ENCODE measurements at regions not wholly inside any gene's neighbourhood (a gene's known extent, or its start where the extent isn't known, plus 50 kb on each side); places are given as distances from the start of the nearest gene placed in this dataset.

GRCh38 chr3:127483005-127483641 lies 107.4 kb downstream of the TPRA1 start:
- H3K9me3 ChIP-seq: no peaks in the 10 kb centered on the region
- DNase-seq: peak in 4 of 5 donors; percentile 10 to 43 (median 20)
- no peaks in the 10 kb centered on the region for H3K36me3 ChIP-seq
- H3K4me1 ChIP-seq (ENCODE audit: insufficient read depth): peaks cover 8% of the 10 kb centered on the region
- H3K27me3 ChIP-seq: no peaks in the 10 kb centered on the region
- WGBS, 3 donors: 66 to 73% (median 67%) methylated on average over 11 of the region's 11 CpGs
- intact Hi-C loops (cut with DNase I): no loop called here
- peak overlapping the region; percentile 44 to 56 for H3K27ac ChIP-seq
- TF ChIP-seq POLR2A (IDR thresholded peaks at IDR 0.05): no peak
- H3K4me3 ChIP-seq: no peak overlapping the region

- no peaks in the 10 kb centered on the region for H3K36me3 ChIP-seq
- H3K4me1 ChIP-seq (ENCODE audit: insufficient read depth): peaks cover 8% of the 10 kb centered on the region
- WGBS, 3 donors: 25 to 39% (median 27%) methylated on average over 14 of the region's 14 CpGs
- H3K27ac ChIP-seq: peak overlapping the region; percentile 44 to 56
- peak; percentile 59 to 80 (median 65) for DNase-seq
- TF ChIP-seq POLR2A (IDR thresholded peaks at IDR 0.05) (no peak), EP300 (IDR thresholded peaks at IDR 0.05) (no peak), CTCF (IDR thresholded peaks at IDR 0.05) (no peak)
- intact Hi-C loops (cut with DNase I): no loop called here
- no peak overlapping the region for H3K4me3 ChIP-seq
- no peaks in the 10 kb centered on the region for H3K9me3 ChIP-seq
- no peaks in the 10 kb centered on the region for H3K27me3 ChIP-seq
These were observed 108.1 kb downstream of the TPRA1 start for GRCh38 chr3:127482216-127483004.

- DNase-seq: peak in 3 of 5 donors; percentile 1 to 30 (median 10)
- 74 to 80% (median 79%) methylated on average over 9 of the region's 9 CpGs for WGBS, 3 donors
- no peak overlapping the region for H3K27ac ChIP-seq
- no peak for TF ChIP-seq CTCF (IDR thresholded peaks at IDR 0.05)
- TF ChIP-seq EP300 (IDR thresholded peaks at IDR 0.05): no peak
- TF ChIP-seq POLR2A (IDR thresholded peaks at IDR 0.05): no peak
- peaks cover 8% of the 10 kb centered on the region for H3K4me1 ChIP-seq (ENCODE audit: insufficient read depth)
- H3K27me3 ChIP-seq: no peaks in the 10 kb centered on the region
- no peaks in the 10 kb centered on the region for H3K36me3 ChIP-seq
- no peaks in the 10 kb centered on the region for H3K9me3 ChIP-seq
- H3K4me3 ChIP-seq: no peak overlapping the region
- intact Hi-C loops (cut with DNase I): no loop called here
These were observed 110.2 kb downstream of the TPRA1 start for GRCh38 chr3:127480196-127480954.

- no peak for TF ChIP-seq POLR2A (IDR thresholded peaks at IDR 0.05)
- no peak for TF ChIP-seq CTCF (IDR thresholded peaks at IDR 0.05)
- Histone ChIP-seq H3K27ac (no peak overlapping the region), H3K9me3 (no peaks in the 10 kb centered on the region), H3K36me3 (no peaks in the 10 kb centered on the region), H3K4me3 (no peak overlapping the region), H3K27me3 (no peaks in the 10 kb centered on the region), H3K4me1 (ENCODE audit: insufficient read depth) (peaks cover 5% of the 10 kb centered on the region)
- intact Hi-C loops (cut with DNase I): no loop called here
- 20 to 37% (median 36%) methylated on average over 12 of the region's 12 CpGs for WGBS, 3 donors
- peak in 4 of 5 donors; percentile 44 to 75 (median 60) for DNase-seq
These were observed 111.1 kb downstream of the TPRA1 start for GRCh38 chr3:127479449-127479848.

Measured in ovary (tissue), 7 donors.